ENCODE measurements at regions not wholly inside any gene's neighbourhood (a gene's known extent, or its start where the extent isn't known, plus 50 kb on each side); places are given as distances from the start of the nearest gene placed in this dataset.

DNA sequence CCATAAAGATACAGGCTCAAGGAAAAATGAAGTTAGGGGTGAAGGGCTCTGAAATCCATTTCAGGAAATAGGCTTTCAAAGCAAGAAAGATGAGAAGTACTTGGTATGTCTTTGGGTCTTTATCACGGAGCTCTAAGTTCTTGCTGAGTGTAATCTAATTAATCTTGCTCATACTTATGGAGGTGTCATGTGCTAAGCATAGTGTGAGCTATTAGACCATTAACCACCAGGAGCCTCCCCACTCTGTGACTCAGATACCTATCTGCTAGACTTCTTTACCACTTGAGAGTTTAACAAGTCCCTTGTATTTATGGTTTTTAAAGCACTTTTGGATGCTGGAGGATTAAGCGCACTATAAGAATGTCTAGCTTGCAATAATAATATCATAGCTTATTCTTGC lies 678.7 kb downstream of the EPHA4 start:
- no peaks in the 10 kb centered on the region for H3K9me2 ChIP-seq (replicated peaks; ENCODE audit: low read depth, low read length)
- no peaks in the 10 kb centered on the region for H3K27me3 ChIP-seq (ENCODE audit: insufficient read depth, low read length, poor library complexity, severe bottlenecking)
- no peak overlapping the region for H3K9ac ChIP-seq (ENCODE audit: low read depth, low read length, poor library complexity, severe bottlenecking)
- H3F3A ChIP-seq (ENCODE audit: low read depth) = no peaks in the 10 kb centered on the region
- H3K4me3 ChIP-seq (ENCODE audit: low read length, poor library complexity, severe bottlenecking) = no peak overlapping the region
- TF ChIP-seq EZH2phosphoT487 (IDR thresholded peaks at IDR 0.05; ENCODE audit: borderline replicate concordance) = no peak
- H3K9me3 ChIP-seq (ENCODE audit: insufficient read depth, low read depth, low read length) = no peaks in the 10 kb centered on the region
- no peaks in the 10 kb centered on the region for H4K20me1 ChIP-seq (ENCODE audit: insufficient read depth, low read length, poor library complexity, severe bottlenecking)
- no peaks in the 10 kb centered on the region for H3K36me3 ChIP-seq (ENCODE audit: insufficient read depth, low read length)
- no peak overlapping the region for H2AFZ ChIP-seq (ENCODE audit: low read length)
- no peaks in the 10 kb centered on the region for H3K4me1 ChIP-seq (ENCODE audit: insufficient read depth, low read length, poor library complexity, severe bottlenecking)
- no peaks in the 10 kb centered on the region for H3K79me2 ChIP-seq (ENCODE audit: insufficient read depth, low read length)
- H3K4me2 ChIP-seq (ENCODE audit: low read depth, low read length, poor library complexity, severe bottlenecking) = no peak overlapping the region

DNA sequence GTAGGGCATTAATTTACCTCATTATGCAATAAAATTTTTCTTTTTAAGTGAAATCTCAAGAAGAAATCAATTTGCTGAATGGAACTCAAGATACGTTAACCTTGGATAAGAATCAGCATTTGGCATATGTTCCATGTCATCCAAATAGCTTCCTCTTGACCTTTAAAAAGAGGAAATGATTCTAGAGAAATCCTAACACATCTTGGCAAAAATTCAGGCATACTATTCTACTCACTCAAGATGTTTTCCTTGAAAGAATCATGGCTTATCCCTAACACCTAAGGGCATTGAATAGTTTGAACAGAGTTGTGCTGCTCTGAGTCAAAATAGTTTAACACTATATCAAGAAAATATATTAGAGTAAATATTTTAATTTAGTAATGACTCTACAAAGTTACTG lies 678.0 kb downstream of the EPHA4 start:
- Histone ChIP-seq H3K9me2 (replicated peaks; ENCODE audit: low read depth, low read length) (no peaks in the 10 kb centered on the region), H3K36me3 (ENCODE audit: insufficient read depth, low read length) (no peaks in the 10 kb centered on the region), H3K9ac (ENCODE audit: low read depth, low read length, poor library complexity, severe bottlenecking) (no peak overlapping the region), H3K4me3 (ENCODE audit: low read length, poor library complexity, severe bottlenecking) (no peak overlapping the region), H3K4me2 (ENCODE audit: low read depth, low read length, poor library complexity, severe bottlenecking) (no peak overlapping the region), H2AFZ (ENCODE audit: low read length) (no peak overlapping the region), H3K27me3 (ENCODE audit: insufficient read depth, low read length, poor library complexity, severe bottlenecking) (no peaks in the 10 kb centered on the region), H3K4me1 (ENCODE audit: insufficient read depth, low read length, poor library complexity, severe bottlenecking) (no peaks in the 10 kb centered on the region), H3K79me2 (ENCODE audit: insufficient read depth, low read length) (no peaks in the 10 kb centered on the region), H3F3A (ENCODE audit: low read depth) (no peaks in the 10 kb centered on the region), H3K9me3 (ENCODE audit: insufficient read depth, low read depth, low read length) (no peaks in the 10 kb centered on the region), H4K20me1 (ENCODE audit: insufficient read depth, low read length, poor library complexity, severe bottlenecking) (no peaks in the 10 kb centered on the region)
- TF ChIP-seq EZH2phosphoT487 (IDR thresholded peaks at IDR 0.05; ENCODE audit: borderline replicate concordance) = no peak
- TF ChIP-seq, protein P1, sequence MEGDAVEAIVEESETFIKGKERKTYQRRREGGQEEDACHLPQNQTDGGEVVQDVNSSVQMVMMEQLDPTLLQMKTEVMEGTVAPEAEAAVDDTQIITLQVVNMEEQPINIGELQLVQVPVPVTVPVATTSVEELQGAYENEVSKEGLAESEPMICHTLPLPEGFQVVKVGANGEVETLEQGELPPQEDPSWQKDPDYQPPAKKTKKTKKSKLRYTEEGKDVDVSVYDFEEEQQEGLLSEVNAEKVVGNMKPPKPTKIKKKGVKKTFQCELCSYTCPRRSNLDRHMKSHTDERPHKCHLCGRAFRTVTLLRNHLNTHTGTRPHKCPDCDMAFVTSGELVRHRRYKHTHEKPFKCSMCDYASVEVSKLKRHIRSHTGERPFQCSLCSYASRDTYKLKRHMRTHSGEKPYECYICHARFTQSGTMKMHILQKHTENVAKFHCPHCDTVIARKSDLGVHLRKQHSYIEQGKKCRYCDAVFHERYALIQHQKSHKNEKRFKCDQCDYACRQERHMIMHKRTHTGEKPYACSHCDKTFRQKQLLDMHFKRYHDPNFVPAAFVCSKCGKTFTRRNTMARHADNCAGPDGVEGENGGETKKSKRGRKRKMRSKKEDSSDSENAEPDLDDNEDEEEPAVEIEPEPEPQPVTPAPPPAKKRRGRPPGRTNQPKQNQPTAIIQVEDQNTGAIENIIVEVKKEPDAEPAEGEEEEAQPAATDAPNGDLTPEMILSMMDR (conservative IDR thresholded peaks at IDR 0.05; ENCODE audit: low read length) = no peak

DNA sequence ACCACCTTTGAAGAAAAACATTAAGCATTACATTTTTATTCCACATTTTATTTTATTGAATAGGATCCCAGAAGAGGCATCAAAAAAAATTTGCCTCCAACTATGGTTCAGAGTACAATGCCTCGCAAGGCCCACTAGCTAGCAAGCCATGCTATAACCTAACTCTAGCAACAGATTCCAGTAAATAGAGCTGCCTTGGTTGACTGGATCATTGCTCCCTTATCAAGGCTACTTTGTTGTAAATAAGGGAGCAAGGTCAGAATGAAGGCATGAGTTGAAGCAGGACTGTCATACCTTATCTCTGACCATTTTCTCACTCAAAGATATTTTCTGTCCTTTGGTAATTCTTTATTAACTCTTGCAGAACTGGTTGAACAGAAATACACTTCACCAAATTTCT lies 672.6 kb downstream of the EPHA4 start:
- Histone ChIP-seq H3K9me3 (ENCODE audit: insufficient read depth, low read depth, low read length) (no peaks in the 10 kb centered on the region), H4K20me1 (ENCODE audit: insufficient read depth, low read length, poor library complexity, severe bottlenecking) (no peaks in the 10 kb centered on the region), H2AFZ (ENCODE audit: low read length) (no peak overlapping the region), H3K79me2 (ENCODE audit: insufficient read depth, low read length) (no peaks in the 10 kb centered on the region), H3K4me1 (ENCODE audit: insufficient read depth, low read length, poor library complexity, severe bottlenecking) (no peaks in the 10 kb centered on the region), H3K4me3 (ENCODE audit: low read length, poor library complexity, severe bottlenecking) (no peak overlapping the region), H3K36me3 (ENCODE audit: insufficient read depth, low read length) (no peaks in the 10 kb centered on the region), H3K9ac (ENCODE audit: low read depth, low read length, poor library complexity, severe bottlenecking) (no peak overlapping the region), H3K4me2 (ENCODE audit: low read depth, low read length, poor library complexity, severe bottlenecking) (no peak overlapping the region), H3K9me2 (replicated peaks; ENCODE audit: low read depth, low read length) (no peaks in the 10 kb centered on the region), H3F3A (ENCODE audit: low read depth) (no peaks in the 10 kb centered on the region), H3K27me3 (ENCODE audit: insufficient read depth, low read length, poor library complexity, severe bottlenecking) (no peaks in the 10 kb centered on the region)
- TF ChIP-seq EZH2phosphoT487 (IDR thresholded peaks at IDR 0.05; ENCODE audit: borderline replicate concordance) = no peak
- TF ChIP-seq, protein P1 (conservative IDR thresholded peaks at IDR 0.05; ENCODE audit: low read length) = no peak

DNA sequence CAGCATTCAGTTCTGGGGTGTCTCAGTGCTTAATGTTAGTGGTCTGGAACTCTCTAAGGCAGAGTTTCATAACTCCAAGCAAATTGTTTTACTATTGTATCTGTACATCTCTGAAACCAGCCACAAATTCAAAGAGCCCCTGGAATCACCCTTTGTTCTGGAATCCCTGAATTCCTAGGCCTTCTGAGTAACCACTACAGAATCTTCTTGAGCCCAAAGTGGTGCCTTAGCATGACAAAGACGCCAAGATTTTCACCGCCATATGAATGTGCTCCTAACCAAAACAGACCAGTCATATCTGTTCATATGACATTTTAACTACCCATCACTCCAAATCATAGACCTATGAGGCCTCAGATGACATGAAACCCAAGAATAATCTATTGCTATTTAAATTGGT lies 668.1 kb downstream of the EPHA4 start:
- Histone ChIP-seq H3K27me3 (ENCODE audit: insufficient read depth, low read length, poor library complexity, severe bottlenecking) (no peaks in the 10 kb centered on the region), H3K4me3 (ENCODE audit: low read length, poor library complexity, severe bottlenecking) (no peak overlapping the region)

More for the DNA sequence above, 668.1 kb downstream of the EPHA4 start:
- Histone ChIP-seq H3K36me3 (ENCODE audit: insufficient read depth, low read length) (no peaks in the 10 kb centered on the region), H3K9me2 (replicated peaks; ENCODE audit: low read depth, low read length) (no peaks in the 10 kb centered on the region), H3K9me3 (ENCODE audit: insufficient read depth, low read depth, low read length) (no peaks in the 10 kb centered on the region), H2AFZ (ENCODE audit: low read length) (no peak overlapping the region), H3K4me1 (ENCODE audit: insufficient read depth, low read length, poor library complexity, severe bottlenecking) (no peaks in the 10 kb centered on the region), H3K9ac (ENCODE audit: low read depth, low read length, poor library complexity, severe bottlenecking) (no peak overlapping the region), H3F3A (ENCODE audit: low read depth) (no peaks in the 10 kb centered on the region), H3K4me2 (ENCODE audit: low read depth, low read length, poor library complexity, severe bottlenecking) (no peak overlapping the region), H4K20me1 (ENCODE audit: insufficient read depth, low read length, poor library complexity, severe bottlenecking) (no peaks in the 10 kb centered on the region), H3K79me2 (ENCODE audit: insufficient read depth, low read length) (no peaks in the 10 kb centered on the region)
- TF ChIP-seq, protein P1 (conservative IDR thresholded peaks at IDR 0.05; ENCODE audit: low read length) = no peak
- no peak for TF ChIP-seq EZH2phosphoT487 (IDR thresholded peaks at IDR 0.05; ENCODE audit: borderline replicate concordance)

Measured in Loucy (cell line).